AG09309 (cell line): ENCODE measurements at regions not wholly inside any gene's neighbourhood (a gene's known extent, or its start where the extent isn't known, plus 50 kb on each side); places are given as distances from the start of the nearest gene placed in this dataset.

Experiments
- DNase-seq: peaks from one replicate; pipeline ENCODE4 v3.0.0-alpha.2; 2010; ENCODE audit warnings: low read depth
- H3K4me3 ChIP-seq: 2 replicates; pipeline ENCODE4 v1.5.1; 2011; ENCODE audit warnings: mild to moderate bottlenecking, low read depth, low read length, moderate library complexity; ENCODE audit not compliant: control insufficient read depth
- TF ChIP-seq, protein P1 (sequence below): IDR thresholded peaks from 2 replicates; pipeline ENCODE4 v1.5.1; 2011; ENCODE audit warnings: mild to moderate bottlenecking, low read depth, low read length, inconsistent platforms; ENCODE audit not compliant: insufficient read depth, control insufficient read depth; ENCODE audit errors: missing control alignments

DNA sequence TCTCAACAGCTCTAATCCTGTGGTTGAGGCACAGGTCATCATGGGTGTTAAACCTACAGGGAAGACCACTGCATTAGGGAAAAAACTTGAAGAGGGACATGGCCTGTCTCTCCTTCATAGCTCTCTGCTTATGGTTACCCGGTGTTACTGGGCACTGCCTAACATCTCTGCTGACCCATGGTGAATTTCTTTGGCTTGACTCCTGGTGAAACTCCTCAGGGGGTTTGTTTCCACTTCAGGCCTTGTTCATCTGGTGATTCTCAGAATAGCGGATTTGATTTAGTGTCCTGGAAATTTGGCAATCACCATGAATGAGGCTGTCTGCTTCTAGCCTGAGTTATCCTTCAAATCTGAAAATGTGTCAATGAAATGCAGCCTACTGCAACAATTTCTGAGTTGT is 114.4 kb downstream of the ZNF518B start:
- no peak for DNase-seq
- no peak overlapping the region for H3K4me3 ChIP-seq
- TF ChIP-seq, protein P1, sequence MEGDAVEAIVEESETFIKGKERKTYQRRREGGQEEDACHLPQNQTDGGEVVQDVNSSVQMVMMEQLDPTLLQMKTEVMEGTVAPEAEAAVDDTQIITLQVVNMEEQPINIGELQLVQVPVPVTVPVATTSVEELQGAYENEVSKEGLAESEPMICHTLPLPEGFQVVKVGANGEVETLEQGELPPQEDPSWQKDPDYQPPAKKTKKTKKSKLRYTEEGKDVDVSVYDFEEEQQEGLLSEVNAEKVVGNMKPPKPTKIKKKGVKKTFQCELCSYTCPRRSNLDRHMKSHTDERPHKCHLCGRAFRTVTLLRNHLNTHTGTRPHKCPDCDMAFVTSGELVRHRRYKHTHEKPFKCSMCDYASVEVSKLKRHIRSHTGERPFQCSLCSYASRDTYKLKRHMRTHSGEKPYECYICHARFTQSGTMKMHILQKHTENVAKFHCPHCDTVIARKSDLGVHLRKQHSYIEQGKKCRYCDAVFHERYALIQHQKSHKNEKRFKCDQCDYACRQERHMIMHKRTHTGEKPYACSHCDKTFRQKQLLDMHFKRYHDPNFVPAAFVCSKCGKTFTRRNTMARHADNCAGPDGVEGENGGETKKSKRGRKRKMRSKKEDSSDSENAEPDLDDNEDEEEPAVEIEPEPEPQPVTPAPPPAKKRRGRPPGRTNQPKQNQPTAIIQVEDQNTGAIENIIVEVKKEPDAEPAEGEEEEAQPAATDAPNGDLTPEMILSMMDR, result no peak

GRCh38 chr4:10336471-10336870 is 120.8 kb downstream of the ZNF518B start:
- no peak overlapping the region for H3K4me3 ChIP-seq
- TF ChIP-seq, protein P1, result no peak
- no peak for DNase-seq

- no peak for DNase-seq
Observed at GRCh38 chr4:10335050-10335449, 122.2 kb downstream of the ZNF518B start.

DNA sequence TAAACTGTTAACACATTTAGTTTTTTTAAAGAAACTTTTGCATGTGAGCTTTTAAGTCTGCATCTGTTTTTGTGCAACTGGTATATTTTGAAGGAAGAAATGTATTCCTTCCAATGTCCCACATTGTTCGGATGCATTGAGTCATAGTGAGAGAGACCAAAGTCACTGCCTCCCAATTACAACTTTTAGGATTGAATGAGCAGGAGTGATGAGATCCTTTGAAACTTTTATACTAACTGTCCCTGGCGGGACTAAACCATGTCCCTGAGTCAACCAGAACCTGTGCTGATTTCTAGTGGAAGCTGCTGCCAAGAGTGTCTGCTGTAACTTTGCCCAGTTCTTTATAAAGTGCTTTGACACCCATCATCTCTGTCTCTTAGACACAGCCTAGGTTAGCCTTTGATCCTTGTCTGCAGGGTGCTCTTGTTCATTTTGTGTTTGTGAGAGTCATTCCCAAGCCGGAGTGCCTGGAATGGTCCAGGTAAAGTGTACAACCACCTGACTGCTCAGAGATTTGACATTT is 122.7 kb downstream of the ZNF518B start:
- TF ChIP-seq, protein P1, result no peak
- H3K4me3 ChIP-seq, result no peak overlapping the region
- DNase-seq, result no peak

More at GRCh38 chr4:10335050-10335449, 122.2 kb downstream of the ZNF518B start:
- no peak overlapping the region for H3K4me3 ChIP-seq
- TF ChIP-seq, protein P1, result no peak

DNA sequence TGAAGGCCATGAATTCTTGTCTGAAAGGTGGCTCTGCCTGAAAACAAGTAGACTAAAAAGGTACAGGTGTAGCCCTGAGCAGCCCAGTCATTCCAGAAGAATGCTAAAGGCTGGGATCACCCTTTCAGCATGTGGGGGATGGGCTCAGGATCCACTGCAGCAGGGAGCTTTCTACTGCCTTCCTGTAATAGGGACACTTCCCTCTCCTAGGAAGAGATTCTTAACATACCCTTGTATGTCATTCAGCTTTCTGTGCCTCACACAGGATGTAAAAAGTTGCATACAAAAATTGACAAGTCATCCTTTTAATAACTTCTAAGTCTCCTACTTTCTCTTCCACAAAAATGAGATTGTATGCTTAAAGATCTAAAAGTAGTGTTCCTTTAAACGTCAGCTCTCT is 123.3 kb downstream of the ZNF518B start:
- no peak overlapping the region for H3K4me3 ChIP-seq
- TF ChIP-seq, protein P1, result no peak
- no peak for DNase-seq

GRCh38 chr4:10326075-10326474 is 131.2 kb downstream of the ZNF518B start:
- H3K4me3 ChIP-seq, result no peak overlapping the region
- TF ChIP-seq, protein P1, result no peak
- no peak for DNase-seq

DNA sequence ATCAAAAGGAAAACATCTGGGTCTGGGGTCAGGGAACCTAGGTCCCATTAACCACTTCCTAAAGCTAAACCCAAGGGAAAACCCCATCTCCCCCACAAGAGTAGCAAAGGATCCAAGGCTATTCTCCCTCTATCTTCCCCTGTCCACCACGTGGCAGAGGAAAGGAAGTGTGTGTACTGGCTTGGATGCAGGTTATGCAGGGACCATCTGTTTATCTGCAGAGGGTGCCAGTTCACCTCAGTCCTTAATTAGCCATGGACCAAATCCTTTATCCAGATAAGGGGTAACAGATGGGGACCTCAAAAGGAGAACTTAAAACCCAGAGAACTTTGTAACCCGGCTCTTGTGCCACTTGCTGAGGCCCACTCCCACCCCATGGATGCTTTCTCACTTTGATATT is 135.3 kb downstream of the ZNF518B start:
- no peak for DNase-seq
- no peak overlapping the region for H3K4me3 ChIP-seq
- TF ChIP-seq, protein P1, result no peak
